H1 (cell line): ENCODE measurements at regions not wholly inside any gene's neighbourhood (a gene's known extent, or its start where the extent isn't known, plus 50 kb on each side); places are given as distances from the start of the nearest gene placed in this dataset.

ENCODE experiments used
- CEBPB ChIP-seq: IDR thresholded peaks from 2 replicates; pipeline ENCODE4 v1.6.1; 2012; ENCODE audit warnings: low read depth, low read length
- CHD1 ChIP-seq: IDR thresholded peaks from 2 replicates; pipeline ENCODE4 v1.6.1; 2012; ENCODE audit warnings: low read depth, low read length, improper control_type of control experiment
- E2F6 ChIP-seq: IDR thresholded peaks from 2 replicates; pipeline ENCODE4 v1.6.1; 2012; ENCODE audit warnings: inconsistent platforms
- HDAC6 ChIP-seq: IDR thresholded peaks from one replicate; pipeline ENCODE4 v1.7.1; 2012; ENCODE audit warnings: low read depth, mild to moderate bottlenecking, inconsistent platforms, low read length, moderate library complexity
- RAD21 ChIP-seq, 2 experiments: IDR thresholded peaks in 1 of 2; conservative IDR thresholded peaks in 1 of 2; 2 replicates each; pipeline ENCODE4 v1.6.1; 2011; ENCODE audit warnings: low read depth in 2 of 2, low read length in 2 of 2, improper control_type of control experiment in 1 of 2, inconsistent platforms in 1 of 2, mild to moderate bottlenecking in 1 of 2, moderate library complexity in 1 of 2
- SIN3A ChIP-seq, 2 experiments: IDR thresholded peaks in 1 of 2; conservative IDR thresholded peaks in 1 of 2; 2 replicates each; pipeline ENCODE4 v1.6.1; 2011 to 2012; ENCODE audit warnings: low read length in 2 of 2, improper control_type of control experiment in 1 of 2, low read depth in 1 of 2, mild to moderate bottlenecking in 1 of 2
- SP2 ChIP-seq: IDR thresholded peaks from 2 replicates; pipeline ENCODE4 v1.6.1; 2012; ENCODE audit warnings: mild to moderate bottlenecking, low read length, inconsistent platforms
- SRF ChIP-seq: IDR thresholded peaks from 2 replicates; pipeline ENCODE4 v1.6.1; 2011; ENCODE audit warnings: mild to moderate bottlenecking, low read depth, low read length, moderate library complexity
- TF ChIP-seq, protein P1 (sequence below): fragments of 300-600 bp; sonication (generic); IDR thresholded peaks from 2 replicates; pipeline ENCODE4 v1.7.1; 2012; ENCODE audit warnings: low read length, moderate library complexity, mild to moderate bottlenecking, inconsistent platforms; ENCODE audit not compliant: insufficient replicate concordance

DNA sequence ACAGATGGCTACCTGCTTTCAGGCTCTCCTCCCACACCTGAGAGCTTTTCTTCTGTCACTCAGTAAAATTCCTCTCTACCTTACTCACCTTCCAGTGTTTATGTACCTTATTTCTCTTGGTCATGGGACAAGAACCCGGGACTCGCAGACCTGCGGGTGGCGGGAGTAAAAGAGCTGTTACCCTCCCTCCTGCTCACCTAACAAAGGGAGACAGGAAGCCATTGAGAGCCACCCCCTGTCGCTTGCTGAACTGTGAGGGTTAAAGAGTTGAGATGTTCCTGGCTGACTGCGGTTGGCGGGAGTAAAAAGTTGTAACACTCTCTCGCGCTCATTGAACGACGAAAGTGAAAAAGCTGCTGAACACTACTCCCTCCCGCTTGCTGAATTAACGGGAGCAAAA, 1935.1 kb upstream of the FLRT2 start (continued):
- TF ChIP-seq, protein P1, sequence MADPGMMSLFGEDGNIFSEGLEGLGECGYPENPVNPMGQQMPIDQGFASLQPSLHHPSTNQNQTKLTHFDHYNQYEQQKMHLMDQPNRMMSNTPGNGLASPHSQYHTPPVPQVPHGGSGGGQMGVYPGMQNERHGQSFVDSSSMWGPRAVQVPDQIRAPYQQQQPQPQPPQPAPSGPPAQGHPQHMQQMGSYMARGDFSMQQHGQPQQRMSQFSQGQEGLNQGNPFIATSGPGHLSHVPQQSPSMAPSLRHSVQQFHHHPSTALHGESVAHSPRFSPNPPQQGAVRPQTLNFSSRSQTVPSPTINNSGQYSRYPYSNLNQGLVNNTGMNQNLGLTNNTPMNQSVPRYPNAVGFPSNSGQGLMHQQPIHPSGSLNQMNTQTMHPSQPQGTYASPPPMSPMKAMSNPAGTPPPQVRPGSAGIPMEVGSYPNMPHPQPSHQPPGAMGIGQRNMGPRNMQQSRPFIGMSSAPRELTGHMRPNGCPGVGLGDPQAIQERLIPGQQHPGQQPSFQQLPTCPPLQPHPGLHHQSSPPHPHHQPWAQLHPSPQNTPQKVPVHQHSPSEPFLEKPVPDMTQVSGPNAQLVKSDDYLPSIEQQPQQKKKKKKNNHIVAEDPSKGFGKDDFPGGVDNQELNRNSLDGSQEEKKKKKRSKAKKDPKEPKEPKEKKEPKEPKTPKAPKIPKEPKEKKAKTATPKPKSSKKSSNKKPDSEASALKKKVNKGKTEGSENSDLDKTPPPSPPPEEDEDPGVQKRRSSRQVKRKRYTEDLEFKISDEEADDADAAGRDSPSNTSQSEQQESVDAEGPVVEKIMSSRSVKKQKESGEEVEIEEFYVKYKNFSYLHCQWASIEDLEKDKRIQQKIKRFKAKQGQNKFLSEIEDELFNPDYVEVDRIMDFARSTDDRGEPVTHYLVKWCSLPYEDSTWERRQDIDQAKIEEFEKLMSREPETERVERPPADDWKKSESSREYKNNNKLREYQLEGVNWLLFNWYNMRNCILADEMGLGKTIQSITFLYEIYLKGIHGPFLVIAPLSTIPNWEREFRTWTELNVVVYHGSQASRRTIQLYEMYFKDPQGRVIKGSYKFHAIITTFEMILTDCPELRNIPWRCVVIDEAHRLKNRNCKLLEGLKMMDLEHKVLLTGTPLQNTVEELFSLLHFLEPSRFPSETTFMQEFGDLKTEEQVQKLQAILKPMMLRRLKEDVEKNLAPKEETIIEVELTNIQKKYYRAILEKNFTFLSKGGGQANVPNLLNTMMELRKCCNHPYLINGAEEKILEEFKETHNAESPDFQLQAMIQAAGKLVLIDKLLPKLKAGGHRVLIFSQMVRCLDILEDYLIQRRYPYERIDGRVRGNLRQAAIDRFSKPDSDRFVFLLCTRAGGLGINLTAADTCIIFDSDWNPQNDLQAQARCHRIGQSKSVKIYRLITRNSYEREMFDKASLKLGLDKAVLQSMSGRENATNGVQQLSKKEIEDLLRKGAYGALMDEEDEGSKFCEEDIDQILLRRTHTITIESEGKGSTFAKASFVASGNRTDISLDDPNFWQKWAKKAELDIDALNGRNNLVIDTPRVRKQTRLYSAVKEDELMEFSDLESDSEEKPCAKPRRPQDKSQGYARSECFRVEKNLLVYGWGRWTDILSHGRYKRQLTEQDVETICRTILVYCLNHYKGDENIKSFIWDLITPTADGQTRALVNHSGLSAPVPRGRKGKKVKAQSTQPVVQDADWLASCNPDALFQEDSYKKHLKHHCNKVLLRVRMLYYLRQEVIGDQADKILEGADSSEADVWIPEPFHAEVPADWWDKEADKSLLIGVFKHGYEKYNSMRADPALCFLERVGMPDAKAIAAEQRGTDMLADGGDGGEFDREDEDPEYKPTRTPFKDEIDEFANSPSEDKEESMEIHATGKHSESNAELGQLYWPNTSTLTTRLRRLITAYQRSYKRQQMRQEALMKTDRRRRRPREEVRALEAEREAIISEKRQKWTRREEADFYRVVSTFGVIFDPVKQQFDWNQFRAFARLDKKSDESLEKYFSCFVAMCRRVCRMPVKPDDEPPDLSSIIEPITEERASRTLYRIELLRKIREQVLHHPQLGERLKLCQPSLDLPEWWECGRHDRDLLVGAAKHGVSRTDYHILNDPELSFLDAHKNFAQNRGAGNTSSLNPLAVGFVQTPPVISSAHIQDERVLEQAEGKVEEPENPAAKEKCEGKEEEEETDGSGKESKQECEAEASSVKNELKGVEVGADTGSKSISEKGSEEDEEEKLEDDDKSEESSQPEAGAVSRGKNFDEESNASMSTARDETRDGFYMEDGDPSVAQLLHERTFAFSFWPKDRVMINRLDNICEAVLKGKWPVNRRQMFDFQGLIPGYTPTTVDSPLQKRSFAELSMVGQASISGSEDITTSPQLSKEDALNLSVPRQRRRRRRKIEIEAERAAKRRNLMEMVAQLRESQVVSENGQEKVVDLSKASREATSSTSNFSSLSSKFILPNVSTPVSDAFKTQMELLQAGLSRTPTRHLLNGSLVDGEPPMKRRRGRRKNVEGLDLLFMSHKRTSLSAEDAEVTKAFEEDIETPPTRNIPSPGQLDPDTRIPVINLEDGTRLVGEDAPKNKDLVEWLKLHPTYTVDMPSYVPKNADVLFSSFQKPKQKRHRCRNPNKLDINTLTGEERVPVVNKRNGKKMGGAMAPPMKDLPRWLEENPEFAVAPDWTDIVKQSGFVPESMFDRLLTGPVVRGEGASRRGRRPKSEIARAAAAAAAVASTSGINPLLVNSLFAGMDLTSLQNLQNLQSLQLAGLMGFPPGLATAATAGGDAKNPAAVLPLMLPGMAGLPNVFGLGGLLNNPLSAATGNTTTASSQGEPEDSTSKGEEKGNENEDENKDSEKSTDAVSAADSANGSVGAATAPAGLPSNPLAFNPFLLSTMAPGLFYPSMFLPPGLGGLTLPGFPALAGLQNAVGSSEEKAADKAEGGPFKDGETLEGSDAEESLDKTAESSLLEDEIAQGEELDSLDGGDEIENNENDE, result no peak
- TF ChIP-seq E2F6 (no peak), CEBPB (no peak), CHD1 (no peak), SRF (no peak), SP2 (no peak), HDAC6 (no peak), SIN3A (conservative IDR thresholded peaks at IDR 0.05 in 1 of 2, IDR thresholded peaks at IDR 0.05 in 1 of 2; ENCODE audit: low read depth in 1 of 2, low read length in 2 of 2) (no peak), RAD21 (IDR thresholded peaks at IDR 0.05 in 1 of 2, conservative IDR thresholded peaks at IDR 0.05 in 1 of 2; ENCODE audit: low read depth in 2 of 2, low read length in 2 of 2) (no peak)
